Embryonic facial prominence (tissue), 1 donor: ENCODE measurements at regions not wholly inside any gene's neighbourhood (a gene's known extent, or its start where the extent isn't known, plus 50 kb on each side); places are given as distances from the start of the nearest gene placed in this dataset.

Experiments
- DNase-seq: peaks from one replicate; pipeline ENCODE4 v3.0.0-alpha.2; 2016; ENCODE audit errors: extremely low spot score

- DNase-seq = no peak
Measured at GRCh38 chr2:16173893-16174692, 233.7 kb downstream of the MYCN start.

GRCh38 chr2:16172324-16173175 lies 232.2 kb downstream of the MYCN start:
- DNase-seq = no peak

- DNase-seq = no peak
Measured at GRCh38 chr2:16171425-16171920, 231.1 kb downstream of the MYCN start.

GRCh38 chr2:16170675-16171424 lies 230.5 kb downstream of the MYCN start:
- no peak for DNase-seq

GRCh38 chr2:16169381-16169960 lies 229.1 kb downstream of the MYCN start:
- DNase-seq = no peak

GRCh38 chr2:16168506-16169264 lies 228.3 kb downstream of the MYCN start:
- DNase-seq = no peak

- DNase-seq = no peak
Measured at GRCh38 chr2:16167870-16168426, 227.6 kb downstream of the MYCN start.

- DNase-seq = no peak
Measured at GRCh38 chr2:16167451-16167861, 227.1 kb downstream of the MYCN start.

GRCh38 chr2:16166327-16166981 lies 226.1 kb downstream of the MYCN start:
- DNase-seq = no peak

GRCh38 chr2:16165518-16166326 lies 225.4 kb downstream of the MYCN start:
- no peak for DNase-seq

GRCh38 chr2:16162491-16163040 lies 222.2 kb downstream of the MYCN start:
- no peak for DNase-seq

GRCh38 chr2:16161768-16162490 lies 221.6 kb downstream of the MYCN start:
- no peak for DNase-seq

GRCh38 chr2:16161085-16161565 lies 220.8 kb downstream of the MYCN start:
- no peak for DNase-seq

- no peak for DNase-seq
Measured at GRCh38 chr2:16160281-16161084, 220.1 kb downstream of the MYCN start.

- DNase-seq = no peak
Measured at GRCh38 chr2:16156411-16156810, 216.1 kb downstream of the MYCN start.

GRCh38 chr2:16155766-16156165 lies 215.4 kb downstream of the MYCN start:
- no peak for DNase-seq

- no peak for DNase-seq
Measured at GRCh38 chr2:16155366-16155765, 215.0 kb downstream of the MYCN start.
